Adrenal gland (tissue), 9 donors: ENCODE measurements at regions not wholly inside any gene's neighbourhood (a gene's known extent, or its start where the extent isn't known, plus 50 kb on each side); places are given as distances from the start of the nearest gene placed in this dataset.

ENCODE experiments used
- DNase-seq, 7 donors: peaks; one replicate each; pipeline ENCODE4 v3.0.0-alpha.2; 2019 to 2020
- H3K27ac ChIP-seq, 5 donors: fragments of 200-600 bp; sonication (generic) in 4 of 5; 1 replicate in 3 of 5; 2 replicates in 2 of 5; pipeline versions ENCODE4 v1.5.1 to v1.8.0; 2016 to 2020; ENCODE audit warnings: mild to moderate bottlenecking in 1 of 5
- H3K27me3 ChIP-seq: fragments of 200-600 bp; 2 replicates; pipeline ENCODE4 v1.8.0; 2021
- H3K36me3 ChIP-seq, 2 donors: fragments of 200-600 bp; replicated peaks in 1 of 2; 1 replicate in 1 of 2; 2 replicates in 1 of 2; pipeline versions ENCODE4 v1.5.1 to v1.8.0; 2018 to 2022
- H3K4me1 ChIP-seq, 2 donors: fragments of 200-600 bp; replicated peaks in 1 of 2; 1 replicate in 1 of 2; 2 replicates in 1 of 2; pipeline versions ENCODE4 v1.5.1 to v1.8.0; 2018 to 2021
- H3K4me3 ChIP-seq, 4 donors: fragments of 200-600 bp; sonication (generic) in 3 of 4; one replicate each; pipeline ENCODE4 v1.5.1; 2016 to 2018
- H3K9me3 ChIP-seq, 3 donors: fragments of 200-600 bp; sonication (generic) in 1 of 3; replicated peaks in 1 of 3; 1 replicate in 2 of 3; 2 replicates in 1 of 3; pipeline versions ENCODE4 v1.5.1 to v1.8.0; 2016 to 2021
- POLR2A ChIP-seq, 2 donors: fragments of 450-650 bp; IDR thresholded peaks; one replicate each; pipeline ENCODE4 v1.6.1; 2017; ENCODE audit warnings: antibody characterized with exemption in 2 of 2, mild to moderate bottlenecking in 2 of 2, moderate library complexity in 1 of 2
- WGBS, 4 donors: extraction: QIAGEN DNeasy Blood & Tissue Kit in 2 of 4; methylation state at CpG; one replicate each; pipeline versions ENCODE4 v1.1.5 to v1.1.7; 2013 to 2017; 5-methylcytosine and 5-hydroxymethylcytosine counted together
- intact Hi-C, 2 donors: fragments of 100-400 bp; cut with DNase I; formaldehyde crosslinking; loops; one replicate each; pipeline versions ENCODE4 v1.14.1 to v1.15.0; 2022 to 2023
- TF ChIP-seq, protein P1 (sequence below), 6 experiments: fragments of 450-650 bp in 4 of 6; fragments of 200-600 bp in 2 of 6; sonication (generic) in 1 of 6; IDR thresholded peaks; 1 replicate in 5 of 6; 2 replicates in 1 of 6; pipeline versions ENCODE4 v1.5.1 to v1.8.0; 2016 to 2021; ENCODE audit warnings: antibody characterized with exemption in 6 of 6, mild to moderate bottlenecking in 2 of 6, moderate library complexity in 1 of 6
- donor health status: healthy with polysubstance abuse.
- donor health status: Bipolar disorder and iron deficiency.
- donor health status: DM: yes; HTN: yes; CAD: no.
- donor health status: DM: no; HTN: no; CAD: no.
- donor health status: DM: no; HTN: no; CAD: no.

DNA sequence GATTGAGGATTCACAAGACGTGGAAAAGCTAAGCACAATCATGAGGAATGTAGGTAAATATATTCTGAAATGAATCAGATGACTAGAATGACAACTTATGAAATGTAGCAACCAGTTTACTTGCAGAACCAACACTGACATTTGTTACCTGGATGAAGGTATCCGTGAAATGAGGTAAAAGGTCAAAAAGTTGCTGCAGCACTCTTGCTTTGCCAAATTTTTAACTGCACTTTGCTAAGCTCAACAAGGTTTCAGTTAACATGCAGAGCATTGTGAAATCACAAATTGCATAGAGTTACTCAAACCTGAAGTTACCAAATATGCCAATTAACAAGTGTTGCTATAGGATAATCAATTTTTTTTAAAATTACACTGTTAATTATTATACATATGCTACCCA, 1280.1 kb downstream of the KCNT2 start:
- WGBS, 4 donors: 32 to 48% (median 40%) methylated on average over 2 of the region's 2 CpGs
- Histone ChIP-seq H3K4me3 (no peak overlapping the region), H3K27me3 (no peaks in the 10 kb centered on the region), H3K4me1 (no peaks in the 10 kb centered on the region), H3K27ac (no peak overlapping the region), H3K9me3 (no peaks in the 10 kb centered on the region), H3K36me3 (no peaks in the 10 kb centered on the region)
- intact Hi-C loops: no loop called here
- no peak for DNase-seq
- TF ChIP-seq POLR2A (IDR thresholded peaks at IDR 0.05): no peak
- TF ChIP-seq, protein P1, sequence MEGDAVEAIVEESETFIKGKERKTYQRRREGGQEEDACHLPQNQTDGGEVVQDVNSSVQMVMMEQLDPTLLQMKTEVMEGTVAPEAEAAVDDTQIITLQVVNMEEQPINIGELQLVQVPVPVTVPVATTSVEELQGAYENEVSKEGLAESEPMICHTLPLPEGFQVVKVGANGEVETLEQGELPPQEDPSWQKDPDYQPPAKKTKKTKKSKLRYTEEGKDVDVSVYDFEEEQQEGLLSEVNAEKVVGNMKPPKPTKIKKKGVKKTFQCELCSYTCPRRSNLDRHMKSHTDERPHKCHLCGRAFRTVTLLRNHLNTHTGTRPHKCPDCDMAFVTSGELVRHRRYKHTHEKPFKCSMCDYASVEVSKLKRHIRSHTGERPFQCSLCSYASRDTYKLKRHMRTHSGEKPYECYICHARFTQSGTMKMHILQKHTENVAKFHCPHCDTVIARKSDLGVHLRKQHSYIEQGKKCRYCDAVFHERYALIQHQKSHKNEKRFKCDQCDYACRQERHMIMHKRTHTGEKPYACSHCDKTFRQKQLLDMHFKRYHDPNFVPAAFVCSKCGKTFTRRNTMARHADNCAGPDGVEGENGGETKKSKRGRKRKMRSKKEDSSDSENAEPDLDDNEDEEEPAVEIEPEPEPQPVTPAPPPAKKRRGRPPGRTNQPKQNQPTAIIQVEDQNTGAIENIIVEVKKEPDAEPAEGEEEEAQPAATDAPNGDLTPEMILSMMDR (IDR thresholded peaks at IDR 0.05): no peak

DNA sequence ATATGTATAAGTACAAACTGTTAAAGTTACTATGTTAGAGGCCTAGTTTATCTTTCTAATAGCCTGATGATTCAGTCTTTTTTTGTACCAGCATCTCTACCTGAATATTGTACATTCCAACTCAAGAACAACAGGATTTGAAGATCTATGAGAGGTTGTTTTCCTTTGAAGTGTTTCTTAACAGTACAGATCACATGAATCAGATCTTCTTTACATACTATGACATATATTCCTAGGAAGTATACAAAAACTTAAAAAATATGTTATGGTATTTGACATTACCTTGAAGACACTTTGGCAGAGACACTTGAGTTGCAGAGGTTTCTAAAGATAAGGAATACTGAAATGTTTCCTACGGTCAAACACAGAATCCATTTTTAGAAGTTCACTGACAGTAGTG, 1280.9 kb downstream of the KCNT2 start:
- no peak for TF ChIP-seq POLR2A (IDR thresholded peaks at IDR 0.05)
- TF ChIP-seq, protein P1 (IDR thresholded peaks at IDR 0.05): no peak
- no peak overlapping the region for H3K27ac ChIP-seq
- no peaks in the 10 kb centered on the region for H3K27me3 ChIP-seq
- intact Hi-C loops: no loop called here
- no peak for DNase-seq
- no peaks in the 10 kb centered on the region for H3K9me3 ChIP-seq
- no peaks in the 10 kb centered on the region for H3K36me3 ChIP-seq
- H3K4me1 ChIP-seq: no peaks in the 10 kb centered on the region
- no peak overlapping the region for H3K4me3 ChIP-seq
- WGBS, 4 donors: 52 to 62% (median 60%) methylated on average over 1 of the region's 1 CpG

DNA sequence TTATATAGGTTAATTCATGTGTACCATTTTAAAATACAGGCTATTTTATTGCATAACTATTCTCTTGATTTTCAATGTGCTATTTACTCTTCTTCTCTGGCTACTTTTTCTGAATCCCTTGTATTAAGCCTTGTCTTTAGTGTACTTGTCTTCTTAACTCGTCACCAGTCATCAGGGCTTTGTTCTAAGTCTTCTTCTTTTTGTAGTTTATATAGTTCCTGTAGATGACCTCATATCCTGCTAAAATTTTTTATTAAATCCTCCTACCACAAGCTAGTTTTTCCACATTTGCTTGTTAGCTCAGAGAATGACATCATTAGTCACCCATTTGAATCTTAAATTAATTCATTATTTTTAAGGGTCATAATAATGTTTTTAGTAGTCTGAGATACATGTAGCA, 1281.9 kb downstream of the KCNT2 start:
- no peak overlapping the region for H3K4me3 ChIP-seq
- no peak for DNase-seq
- WGBS, 4 donors: 46 to 62% (median 56%) methylated on average over 1 of the region's 1 CpG
- no peaks in the 10 kb centered on the region for H3K9me3 ChIP-seq
- no peaks in the 10 kb centered on the region for H3K27me3 ChIP-seq
- no peak overlapping the region for H3K27ac ChIP-seq
- H3K36me3 ChIP-seq: no peaks in the 10 kb centered on the region
- intact Hi-C loops: no loop called here
- H3K4me1 ChIP-seq: no peaks in the 10 kb centered on the region
- TF ChIP-seq, protein P1 (IDR thresholded peaks at IDR 0.05): no peak
- TF ChIP-seq POLR2A (IDR thresholded peaks at IDR 0.05): no peak

DNA sequence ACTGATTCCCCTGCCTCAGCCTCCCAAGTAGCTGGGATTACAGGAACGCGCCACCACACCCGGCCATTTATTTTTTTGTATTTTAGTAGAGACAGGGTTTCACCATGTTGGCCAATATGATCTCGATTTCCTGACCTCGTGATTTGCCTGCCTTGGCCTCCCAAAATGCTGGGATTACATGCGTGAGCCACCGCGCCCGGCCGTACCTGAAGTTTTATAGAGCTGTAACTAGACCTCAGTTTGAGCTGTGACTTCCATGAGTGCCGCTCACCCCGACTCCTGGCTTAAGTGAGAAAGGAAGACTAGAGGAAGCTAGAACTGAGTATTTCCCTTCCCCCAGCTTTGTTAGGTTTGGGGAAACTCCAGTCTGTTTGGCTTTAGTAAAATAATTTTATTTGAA, 1283.1 kb downstream of the KCNT2 start:
- H3K27ac ChIP-seq: no peak overlapping the region
- H3K4me1 ChIP-seq: no peaks in the 10 kb centered on the region
- H3K36me3 ChIP-seq: no peaks in the 10 kb centered on the region
- no peak for TF ChIP-seq POLR2A (IDR thresholded peaks at IDR 0.05)
- TF ChIP-seq, protein P1 (IDR thresholded peaks at IDR 0.05): no peak
- H3K9me3 ChIP-seq: no peaks in the 10 kb centered on the region
- intact Hi-C loops: no loop called here
- WGBS, 4 donors: 87 to 93% (median 89%) methylated on average over 12 of the region's 12 CpGs
- no peaks in the 10 kb centered on the region for H3K27me3 ChIP-seq
- no peak for DNase-seq
- no peak overlapping the region for H3K4me3 ChIP-seq
